Uterus (tissue), 2 donors: ENCODE measurements at regions not wholly inside any gene's neighbourhood (a gene's known extent, or its start where the extent isn't known, plus 50 kb on each side); places are given as distances from the start of the nearest gene placed in this dataset.

ENCODE experiments used
- POLR2A ChIP-seq, 2 donors: fragments of 450-650 bp; IDR thresholded peaks; one replicate each; pipeline ENCODE4 v1.6.1; 2016; ENCODE audit warnings: antibody characterized with exemption in 2 of 2, mild to moderate bottlenecking in 1 of 2, moderate library complexity in 1 of 2
- TF ChIP-seq, protein P1 (sequence below), 4 experiments: fragments of 200-600 bp in 2 of 4; fragments of 450-650 bp in 2 of 4; sonication (generic) in 2 of 4; IDR thresholded peaks; one replicate each; pipeline ENCODE4 v1.5.1; 2016 to 2019; ENCODE audit warnings: antibody characterized with exemption in 4 of 4, mild to moderate bottlenecking in 2 of 4, moderate library complexity in 1 of 4

DNA sequence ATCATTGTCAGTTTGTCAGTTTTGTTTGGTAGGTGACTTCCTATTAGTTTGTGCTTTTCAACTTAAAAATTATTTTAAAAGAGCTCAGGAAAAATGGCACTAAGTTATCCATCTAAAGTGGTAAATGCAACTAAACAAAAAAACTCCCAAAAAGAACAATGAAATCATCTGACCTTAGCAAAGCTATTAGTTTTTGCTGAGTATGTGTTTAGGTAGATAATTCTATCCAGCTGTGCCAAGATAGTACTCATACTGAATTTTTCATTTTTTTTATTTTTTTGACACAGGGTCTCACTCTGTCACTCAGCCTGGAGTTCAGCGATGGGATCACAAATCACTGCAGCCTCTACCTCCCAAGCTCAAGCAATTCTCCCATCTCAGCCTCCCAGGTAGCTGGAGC lies 645.3 kb downstream of the TBC1D4 start:
- TF ChIP-seq, protein P1, sequence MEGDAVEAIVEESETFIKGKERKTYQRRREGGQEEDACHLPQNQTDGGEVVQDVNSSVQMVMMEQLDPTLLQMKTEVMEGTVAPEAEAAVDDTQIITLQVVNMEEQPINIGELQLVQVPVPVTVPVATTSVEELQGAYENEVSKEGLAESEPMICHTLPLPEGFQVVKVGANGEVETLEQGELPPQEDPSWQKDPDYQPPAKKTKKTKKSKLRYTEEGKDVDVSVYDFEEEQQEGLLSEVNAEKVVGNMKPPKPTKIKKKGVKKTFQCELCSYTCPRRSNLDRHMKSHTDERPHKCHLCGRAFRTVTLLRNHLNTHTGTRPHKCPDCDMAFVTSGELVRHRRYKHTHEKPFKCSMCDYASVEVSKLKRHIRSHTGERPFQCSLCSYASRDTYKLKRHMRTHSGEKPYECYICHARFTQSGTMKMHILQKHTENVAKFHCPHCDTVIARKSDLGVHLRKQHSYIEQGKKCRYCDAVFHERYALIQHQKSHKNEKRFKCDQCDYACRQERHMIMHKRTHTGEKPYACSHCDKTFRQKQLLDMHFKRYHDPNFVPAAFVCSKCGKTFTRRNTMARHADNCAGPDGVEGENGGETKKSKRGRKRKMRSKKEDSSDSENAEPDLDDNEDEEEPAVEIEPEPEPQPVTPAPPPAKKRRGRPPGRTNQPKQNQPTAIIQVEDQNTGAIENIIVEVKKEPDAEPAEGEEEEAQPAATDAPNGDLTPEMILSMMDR (IDR thresholded peaks at IDR 0.05): no peak
- TF ChIP-seq POLR2A (IDR thresholded peaks at IDR 0.05): no peak
